ENCODE measurements at regions not wholly inside any gene's neighbourhood (a gene's known extent, or its start where the extent isn't known, plus 50 kb on each side); places are given as distances from the start of the nearest gene placed in this dataset.

DNA sequence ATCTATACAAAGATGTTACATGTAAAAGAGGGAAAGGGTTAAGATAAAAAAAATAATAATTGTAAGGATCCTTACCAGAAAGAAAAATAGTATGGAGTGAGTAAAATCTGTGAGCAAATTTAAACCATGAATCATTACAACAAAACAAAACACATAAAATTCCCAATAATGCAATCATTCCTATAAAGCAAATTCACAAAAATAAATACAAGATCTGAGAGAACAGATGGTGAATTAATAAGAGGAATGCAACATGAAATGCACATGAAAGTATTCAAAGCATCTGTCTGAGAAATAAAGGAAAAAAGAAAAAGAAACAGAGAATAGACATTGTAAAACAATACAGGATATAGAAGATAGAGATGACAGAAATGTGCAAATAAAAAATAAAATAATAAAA, 681.5 kb upstream of the KLHL1 start:
- no peak for DNase-seq
- no peaks in the 10 kb centered on the region for H3K4me1 ChIP-seq (ENCODE audit: control insufficient read depth in 1 of 2, extremely low read depth in 1 of 2, insufficient read depth in 2 of 2, low read length in 2 of 2)
- POLR2A ChIA-PET, result no interaction called here
- H3K4me3 Mint-ChIP-seq, result no peak overlapping the region
- H3K27me3 Mint-ChIP-seq, result no peaks in the 10 kb centered on the region
- no peak for ATAC-seq (replicated peaks in 1 of 4)
- H3K36me3 Mint-ChIP-seq, result no peaks in the 10 kb centered on the region
- no peaks in the 10 kb centered on the region for H3K4me1 Mint-ChIP-seq
- no peak overlapping the region for H3K27ac ChIP-seq (ENCODE audit: low read length)
- H3K27me3 ChIP-seq (replicated peaks in 1 of 2; ENCODE audit: control insufficient read depth in 2 of 2, extremely low read depth in 1 of 2, insufficient read depth in 2 of 2, low read length in 1 of 2), result no peaks in the 10 kb centered on the region
- H3K9me3 Mint-ChIP-seq, result peaks cover 0 to 6% (median 0%) of the 10 kb centered on the region in 3 donors
- H3K4me3 ChIP-seq (ENCODE audit: control insufficient read depth in 1 of 2, extremely low read depth in 1 of 2, low read length in 1 of 2), result no peak overlapping the region
- H3K36me3 ChIP-seq (ENCODE audit: control insufficient read depth in 2 of 2, extremely low read depth in 1 of 2, insufficient read depth in 1 of 2, low read length in 1 of 2), result no peaks in the 10 kb centered on the region
- CTCF ChIA-PET, result no interaction called here
- H3K9me3 ChIP-seq, result no peaks in the 10 kb centered on the region
- H3K27ac Mint-ChIP-seq, result no peak overlapping the region

DNA sequence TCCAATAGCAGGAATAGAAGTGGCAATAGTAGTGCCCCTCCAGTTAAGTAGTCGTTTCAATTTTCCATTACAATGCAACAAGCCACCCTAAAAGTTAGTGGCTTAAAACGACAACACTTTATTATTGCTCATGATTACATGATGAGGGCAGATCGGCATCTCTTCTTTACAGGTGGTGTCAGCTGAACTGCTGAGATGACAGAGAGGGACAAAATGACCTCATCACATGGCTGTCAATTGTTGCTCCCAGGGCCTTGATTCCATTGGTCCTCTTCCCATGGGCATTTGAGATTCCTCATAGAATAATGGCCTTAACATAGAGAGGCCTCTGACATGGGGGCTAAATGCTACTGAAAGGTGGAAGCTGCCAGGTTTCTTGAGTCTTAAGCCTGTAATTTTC, 679.8 kb upstream of the KLHL1 start:
- Mint-ChIP-seq H3K4me3 (no peak overlapping the region), H3K4me1 (no peaks in the 10 kb centered on the region), H3K9me3 (peaks cover 0 to 5% (median 3%) of the 10 kb centered on the region in 3 donors), H3K27me3 (no peaks in the 10 kb centered on the region), H3K36me3 (no peaks in the 10 kb centered on the region), H3K27ac (no peak overlapping the region)
- no peaks in the 10 kb centered on the region for H3K4me1 ChIP-seq (ENCODE audit: control insufficient read depth in 1 of 2, extremely low read depth in 1 of 2, insufficient read depth in 2 of 2, low read length in 2 of 2)
- H3K36me3 ChIP-seq (ENCODE audit: control insufficient read depth in 2 of 2, extremely low read depth in 1 of 2, insufficient read depth in 1 of 2, low read length in 1 of 2), result no peaks in the 10 kb centered on the region
- POLR2A ChIA-PET, result interaction anchor here in 1 of 2 donors (0.6 kb wide), 1 partner anchor 1866 kb away, joined by 5 read pairs; no protein-coding TSS in a partner anchor
- H3K27me3 ChIP-seq (replicated peaks in 1 of 2; ENCODE audit: control insufficient read depth in 2 of 2, extremely low read depth in 1 of 2, insufficient read depth in 2 of 2, low read length in 1 of 2), result no peaks in the 10 kb centered on the region
- H3K4me3 ChIP-seq (ENCODE audit: control insufficient read depth in 1 of 2, extremely low read depth in 1 of 2, low read length in 1 of 2), result no peak overlapping the region
- WGBS (ENCODE audit: insufficient coverage), result 100% methylated on average over 2 of the region's 3 CpGs
- CTCF ChIA-PET, result interaction anchor here in 1 of 2 donors (0.7 kb wide), 1 partner anchor 22 kb away, joined by 3 read pairs; no protein-coding TSS in a partner anchor
- H3K27ac ChIP-seq (ENCODE audit: low read length), result no peak overlapping the region
- DNase-seq, result no peak
- H3K9me3 ChIP-seq, result no peaks in the 10 kb centered on the region
- ATAC-seq (replicated peaks in 1 of 4), result no peak

DNA sequence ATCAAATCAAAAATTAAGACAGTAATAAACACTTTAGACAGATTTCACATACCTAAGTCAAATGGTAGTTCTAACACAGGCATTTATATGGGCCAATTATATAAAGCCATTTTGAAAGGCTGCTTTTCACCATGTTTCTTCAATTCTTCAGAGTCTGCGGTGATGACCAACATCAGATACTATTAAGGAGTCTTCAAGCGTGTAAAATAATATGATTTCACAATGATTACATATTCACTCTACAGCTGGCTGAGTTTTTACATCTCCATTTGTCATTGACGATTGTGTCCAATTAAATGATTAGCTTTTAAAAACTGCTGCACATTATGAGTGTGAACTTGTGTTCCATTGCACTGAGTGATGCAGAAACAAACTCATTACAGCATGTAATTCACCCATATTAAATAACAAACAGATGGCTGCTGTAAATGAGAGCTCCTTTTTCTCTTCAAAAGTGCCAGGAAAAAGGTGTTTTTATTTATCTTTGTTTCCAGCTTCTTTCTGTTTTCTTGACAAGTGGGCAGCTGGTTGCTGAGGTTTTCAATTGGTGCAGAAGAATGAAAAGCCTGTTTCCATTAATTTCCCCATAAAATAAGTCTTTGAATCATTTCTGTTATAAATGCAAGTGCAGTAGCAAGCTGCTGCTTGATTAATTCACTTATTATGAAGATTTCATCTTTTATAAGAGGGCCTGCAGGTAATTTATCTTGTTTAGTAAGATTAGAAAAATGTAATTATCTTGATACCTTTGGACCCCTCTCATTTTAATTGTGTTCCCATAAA, 676.1 kb upstream of the KLHL1 start:
- Mint-ChIP-seq H3K27ac (no peak overlapping the region), H3K9me3 (peaks cover 0 to 7% (median 5%) of the 10 kb centered on the region in 3 donors), H3K36me3 (no peaks in the 10 kb centered on the region), H3K4me1 (no peaks in the 10 kb centered on the region), H3K27me3 (no peaks in the 10 kb centered on the region), H3K4me3 (no peak overlapping the region)
- CTCF ChIA-PET, result interaction anchor here in 1 of 2 donors (0.6 kb wide), 1 partner anchor 52 kb away, joined by 3 read pairs; no protein-coding TSS in a partner anchor
- Histone ChIP-seq H3K4me1 (ENCODE audit: control insufficient read depth in 1 of 2, extremely low read depth in 1 of 2, insufficient read depth in 2 of 2, low read length in 2 of 2) (no peaks in the 10 kb centered on the region), H3K36me3 (ENCODE audit: control insufficient read depth in 2 of 2, extremely low read depth in 1 of 2, insufficient read depth in 1 of 2, low read length in 1 of 2) (no peaks in the 10 kb centered on the region), H3K4me3 (ENCODE audit: control insufficient read depth in 1 of 2, extremely low read depth in 1 of 2, low read length in 1 of 2) (no peak overlapping the region), H3K27me3 (replicated peaks in 1 of 2; ENCODE audit: control insufficient read depth in 2 of 2, extremely low read depth in 1 of 2, insufficient read depth in 2 of 2, low read length in 1 of 2) (no peaks in the 10 kb centered on the region), H3K9me3 (no peaks in the 10 kb centered on the region), H3K27ac (ENCODE audit: low read length) (no peak overlapping the region)
- no CpG with 5 or more reads among the region's 3 CpGs for WGBS (ENCODE audit: insufficient coverage)
- DNase-seq (no peak), ATAC-seq (replicated peaks in 1 of 4) (no peak)
- POLR2A ChIA-PET, result no interaction called here

GRCh38 chr13:70769817-70770216, 661.6 kb upstream of the KLHL1 start:
- no peak overlapping the region for H3K27ac ChIP-seq (ENCODE audit: low read length)
- Mint-ChIP-seq H3K27me3 (no peaks in the 10 kb centered on the region), H3K36me3 (no peaks in the 10 kb centered on the region), H3K4me3 (no peak overlapping the region), H3K9me3 (peaks cover 0 to 7% (median 6%) of the 10 kb centered on the region in 3 donors), H3K4me1 (no peaks in the 10 kb centered on the region), H3K27ac (no peak overlapping the region)
- WGBS (ENCODE audit: insufficient coverage), result no CpG with 5 or more reads among the region's 1 CpG
- H3K36me3 ChIP-seq (ENCODE audit: control insufficient read depth in 2 of 2, extremely low read depth in 1 of 2, insufficient read depth in 1 of 2, low read length in 1 of 2), result no peaks in the 10 kb centered on the region
- POLR2A ChIA-PET, result interaction anchor here (0.6 to 0.7 kb wide), 2 partner anchors 11 to 374 kb away, joined by 3 read pairs; no protein-coding TSS in a partner anchor
- CTCF ChIA-PET, result no interaction called here
- H3K4me3 ChIP-seq (ENCODE audit: control insufficient read depth in 1 of 2, extremely low read depth in 1 of 2, low read length in 1 of 2), result no peak overlapping the region
- H3K9me3 ChIP-seq, result no peaks in the 10 kb centered on the region
- H3K4me1 ChIP-seq (ENCODE audit: control insufficient read depth in 1 of 2, extremely low read depth in 1 of 2, insufficient read depth in 2 of 2, low read length in 2 of 2), result no peaks in the 10 kb centered on the region
- ATAC-seq (replicated peaks in 1 of 4) (no peak), DNase-seq (no peak)
- H3K27me3 ChIP-seq (replicated peaks in 1 of 2; ENCODE audit: control insufficient read depth in 2 of 2, extremely low read depth in 1 of 2, insufficient read depth in 2 of 2, low read length in 1 of 2), result no peaks in the 10 kb centered on the region

DNA sequence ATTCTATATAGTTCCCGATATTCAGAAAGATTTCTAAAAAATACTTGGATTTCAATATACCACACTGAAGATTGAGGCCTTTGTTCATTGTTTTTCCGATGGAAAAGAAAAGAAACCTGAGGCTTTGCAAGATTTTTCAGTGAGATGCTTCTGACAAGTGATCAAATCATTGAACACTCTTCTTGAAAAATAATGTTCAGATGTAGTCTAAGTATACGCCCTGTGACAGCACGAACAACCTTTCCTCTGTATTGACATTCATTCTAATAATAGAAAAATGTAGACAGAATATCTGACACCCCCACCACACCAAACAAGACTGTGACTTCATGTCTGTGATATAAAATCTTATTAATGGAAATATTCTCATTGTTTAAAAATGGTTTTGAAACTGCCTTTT, 650.7 kb upstream of the KLHL1 start:
- no peaks in the 10 kb centered on the region for H3K36me3 Mint-ChIP-seq
- H3K27me3 Mint-ChIP-seq, result no peaks in the 10 kb centered on the region
- POLR2A ChIA-PET, result no interaction called here
- H3K27ac Mint-ChIP-seq, result no peak overlapping the region
- Histone ChIP-seq H3K27me3 (replicated peaks in 1 of 2; ENCODE audit: control insufficient read depth in 2 of 2, extremely low read depth in 1 of 2, insufficient read depth in 2 of 2, low read length in 1 of 2) (no peaks in the 10 kb centered on the region), H3K4me3 (ENCODE audit: control insufficient read depth in 1 of 2, extremely low read depth in 1 of 2, low read length in 1 of 2) (no peak overlapping the region), H3K9me3 (no peaks in the 10 kb centered on the region), H3K36me3 (ENCODE audit: control insufficient read depth in 2 of 2, extremely low read depth in 1 of 2, insufficient read depth in 1 of 2, low read length in 1 of 2) (no peaks in the 10 kb centered on the region), H3K4me1 (ENCODE audit: control insufficient read depth in 1 of 2, extremely low read depth in 1 of 2, insufficient read depth in 2 of 2, low read length in 2 of 2) (no peaks in the 10 kb centered on the region), H3K27ac (ENCODE audit: low read length) (no peak overlapping the region)
- no CpG with 5 or more reads among the region's 4 CpGs for WGBS (ENCODE audit: insufficient coverage)
- no peaks in the 10 kb centered on the region for H3K4me1 Mint-ChIP-seq
- peaks cover 0 to 12% (median 4%) of the 10 kb centered on the region in 3 donors for H3K9me3 Mint-ChIP-seq
- no peak for DNase-seq
- H3K4me3 Mint-ChIP-seq, result no peak overlapping the region
- CTCF ChIA-PET, result no interaction called here
- ATAC-seq (replicated peaks in 1 of 4), result no peak

- Mint-ChIP-seq H3K27me3 (no peaks in the 10 kb centered on the region), H3K36me3 (no peaks in the 10 kb centered on the region), H3K9me3 (peaks cover 4 to 12% (median 6%) of the 10 kb centered on the region in 3 donors), H3K27ac (no peak overlapping the region), H3K4me1 (no peaks in the 10 kb centered on the region), H3K4me3 (no peak overlapping the region)
- Histone ChIP-seq H3K4me3 (ENCODE audit: control insufficient read depth in 1 of 2, extremely low read depth in 1 of 2, low read length in 1 of 2) (no peak overlapping the region), H3K27me3 (replicated peaks in 1 of 2; ENCODE audit: control insufficient read depth in 2 of 2, extremely low read depth in 1 of 2, insufficient read depth in 2 of 2, low read length in 1 of 2) (no peaks in the 10 kb centered on the region), H3K36me3 (ENCODE audit: control insufficient read depth in 2 of 2, extremely low read depth in 1 of 2, insufficient read depth in 1 of 2, low read length in 1 of 2) (no peaks in the 10 kb centered on the region), H3K9me3 (no peaks in the 10 kb centered on the region), H3K4me1 (ENCODE audit: control insufficient read depth in 1 of 2, extremely low read depth in 1 of 2, insufficient read depth in 2 of 2, low read length in 2 of 2) (no peaks in the 10 kb centered on the region), H3K27ac (ENCODE audit: low read length) (no peak overlapping the region)
- ChIA-PET POLR2A (no interaction called here), CTCF (no interaction called here)
- ATAC-seq (replicated peaks in 1 of 4) (no peak), DNase-seq (no peak)
Observed at GRCh38 chr13:70756088-70756487, 647.8 kb upstream of the KLHL1 start.
